GM19035 (cell line): ENCODE measurements at regions not wholly inside any gene's neighbourhood (a gene's known extent, or its start where the extent isn't known, plus 50 kb on each side); places are given as distances from the start of the nearest gene placed in this dataset.

Experiments used
- ATAC-seq: cut with Tn5 transposase; IDR thresholded peaks from one replicate; pipeline ENCODE4 v1.9.1; 2021; ENCODE audit not compliant: unreplicated experiment

DNA sequence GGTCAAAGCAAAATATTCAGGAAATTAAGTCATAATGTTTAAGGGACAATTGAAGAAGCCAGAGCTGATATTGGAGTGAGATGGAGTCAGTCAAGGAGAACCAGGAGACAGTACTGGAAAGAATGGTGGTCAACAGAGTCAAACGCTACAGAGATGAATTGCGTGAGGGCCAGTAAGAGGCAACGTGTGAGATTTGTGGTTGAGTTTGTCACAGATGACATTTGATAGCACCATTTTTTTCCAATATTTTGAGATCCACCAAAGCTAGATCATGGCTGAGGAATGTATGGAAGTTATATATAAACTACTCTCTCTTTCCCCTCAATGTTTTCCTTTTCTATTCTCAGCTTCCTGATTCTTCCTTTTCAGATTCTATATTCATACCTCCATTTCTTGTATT lies 375.1 kb upstream of the ROBO2 start:
- ATAC-seq: no peak

DNA sequence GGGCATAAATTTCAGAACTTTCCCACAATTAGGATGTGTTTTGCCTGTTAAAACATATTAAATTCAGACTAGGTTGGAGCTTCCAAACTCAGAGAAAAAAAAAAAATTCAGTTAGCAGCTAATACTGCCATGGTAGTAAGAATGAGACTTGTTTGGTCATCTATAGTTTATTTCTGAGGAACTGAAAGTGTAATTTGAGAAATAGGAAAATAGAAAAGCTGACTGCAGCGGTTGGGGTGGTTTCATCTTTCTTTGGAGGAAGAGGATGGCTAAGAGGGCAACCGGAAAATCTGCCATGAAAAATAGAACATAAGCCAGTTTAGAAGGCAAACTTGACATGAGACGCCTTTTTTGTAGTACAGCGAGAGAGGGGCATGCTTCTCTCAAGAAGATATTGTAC lies 371.2 kb upstream of the ROBO2 start:
- no peak for ATAC-seq

DNA sequence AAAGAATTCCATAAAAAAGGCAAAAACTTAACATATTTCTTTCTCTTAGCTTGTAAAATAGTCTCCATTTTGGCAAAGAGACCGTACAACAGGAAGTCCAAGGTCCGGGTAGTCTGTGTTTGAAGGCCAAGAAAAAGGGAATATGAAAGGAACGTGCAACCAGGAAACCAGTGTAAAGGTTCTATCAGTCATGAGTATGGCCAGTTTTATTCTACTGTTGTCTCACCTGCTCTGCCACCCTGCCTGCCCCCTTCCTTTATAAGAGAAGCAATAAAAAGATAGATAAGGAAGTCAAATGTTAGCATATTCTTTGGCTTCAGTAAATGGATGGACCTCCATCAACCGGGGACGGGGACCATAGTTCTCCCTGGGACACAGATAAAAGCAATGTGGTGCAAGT lies 370.6 kb upstream of the ROBO2 start:
- no peak for ATAC-seq

DNA sequence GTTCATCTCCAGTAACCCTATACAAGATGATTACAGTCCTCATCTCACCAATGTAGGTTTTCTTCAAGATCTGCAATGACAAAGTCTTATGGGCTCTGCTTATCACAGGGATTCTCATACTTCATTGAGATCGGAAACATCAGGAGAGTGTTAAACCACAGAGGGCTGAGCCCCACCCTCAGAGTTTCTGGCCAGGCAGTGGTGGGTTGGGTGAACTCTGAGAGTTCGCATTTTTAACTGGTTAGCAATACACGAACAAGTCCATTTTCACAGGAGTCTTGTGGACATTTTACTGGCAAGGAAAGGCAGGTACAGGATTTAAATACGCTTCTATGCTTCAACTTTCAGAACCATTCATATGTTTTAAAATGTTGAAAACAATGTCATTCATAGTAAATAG lies 366.7 kb upstream of the ROBO2 start:
- ATAC-seq: no peak

DNA sequence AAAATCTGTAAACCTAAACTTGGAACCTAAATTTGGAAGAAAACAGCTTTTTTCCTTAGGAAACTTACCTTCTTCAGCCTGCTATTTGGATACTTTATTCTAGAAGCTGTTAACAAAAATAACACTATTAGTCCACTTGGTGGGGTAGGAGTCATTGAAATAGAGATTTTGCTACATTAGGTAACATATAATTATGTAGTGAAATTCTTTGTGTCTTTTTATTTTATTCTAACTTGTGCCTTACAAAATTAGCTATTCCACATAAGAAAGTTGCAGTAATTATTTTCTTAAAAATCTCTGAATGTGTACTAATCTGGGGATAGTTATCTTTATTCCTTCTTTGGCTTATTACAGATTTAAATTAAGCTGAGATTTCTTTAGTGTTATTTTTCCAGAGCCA lies 360.4 kb upstream of the ROBO2 start:
- ATAC-seq: no peak

DNA sequence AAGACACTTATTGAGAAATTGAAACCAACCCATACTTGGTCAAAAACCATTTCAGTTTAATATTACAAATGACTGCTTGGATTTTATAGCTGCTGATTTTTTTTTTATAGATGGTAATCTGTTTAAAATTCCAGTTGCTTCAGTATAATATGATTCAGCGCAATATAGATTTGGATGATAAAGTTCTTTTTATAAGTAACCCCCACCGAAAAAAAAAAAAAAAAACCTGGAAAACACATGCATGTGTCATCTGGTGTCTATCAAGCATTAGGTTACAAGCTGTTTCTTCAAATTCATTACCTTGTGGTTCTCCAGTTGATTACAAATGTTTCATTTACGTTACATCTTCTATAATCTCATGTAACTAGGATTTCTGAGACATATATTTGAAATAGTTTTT lies 356.6 kb upstream of the ROBO2 start:
- ATAC-seq: no peak

DNA sequence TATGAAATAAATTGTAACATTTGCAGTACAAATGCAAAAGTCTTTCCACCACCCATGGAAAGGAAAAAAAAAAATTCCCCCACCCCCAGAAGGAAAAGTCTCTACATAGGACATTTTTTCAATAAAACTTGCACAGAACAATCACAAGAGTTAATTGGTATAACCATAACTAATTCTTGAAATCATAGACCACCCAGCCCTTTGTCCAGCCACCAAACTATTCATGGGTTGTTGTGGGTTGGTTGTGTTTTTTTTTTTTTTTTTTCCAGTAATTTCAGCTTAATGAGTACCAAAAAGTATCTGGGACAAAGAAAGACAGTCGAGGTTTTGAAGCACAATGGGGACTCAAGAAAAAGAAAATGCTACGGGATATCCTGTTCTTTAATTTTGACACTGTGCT lies 355.0 kb upstream of the ROBO2 start:
- no peak for ATAC-seq

DNA sequence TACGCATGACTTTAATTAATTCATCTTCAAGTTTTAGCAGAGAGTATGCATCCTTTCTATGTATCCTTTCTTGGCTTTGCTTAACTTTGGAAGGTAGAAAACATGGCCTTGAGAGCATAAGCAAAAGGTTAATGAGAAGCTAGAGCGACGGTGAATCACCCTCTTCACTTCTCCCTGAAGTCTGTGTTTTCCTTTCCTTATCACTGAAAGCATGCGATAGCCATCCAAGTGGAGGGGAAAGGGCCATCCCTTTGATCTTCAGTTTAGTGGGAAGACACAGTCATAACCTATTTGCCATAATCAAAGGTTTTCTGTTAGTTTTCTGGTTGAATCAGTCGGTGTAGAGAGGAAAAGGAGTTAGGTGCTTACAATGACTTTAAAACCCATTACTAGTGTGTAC lies 354.0 kb upstream of the ROBO2 start:
- no peak for ATAC-seq

DNA sequence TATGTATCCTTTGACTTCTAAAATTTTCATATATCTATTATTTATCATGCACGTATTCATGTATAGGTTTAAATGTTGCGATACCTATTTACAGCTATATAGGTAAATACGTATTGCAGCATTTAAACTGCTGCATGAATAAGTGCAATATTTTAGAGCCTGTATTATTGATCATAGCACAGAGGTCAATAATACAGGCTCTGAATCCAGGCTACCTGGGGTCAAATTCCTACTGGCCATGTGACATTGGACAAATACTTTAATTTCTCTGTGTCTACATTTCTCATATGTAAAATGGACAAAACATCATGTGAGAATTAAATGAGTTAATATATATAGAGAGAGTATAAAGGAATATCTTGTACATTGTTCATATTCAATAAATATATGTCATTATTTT lies 352.9 kb upstream of the ROBO2 start:
- ATAC-seq: no peak

DNA sequence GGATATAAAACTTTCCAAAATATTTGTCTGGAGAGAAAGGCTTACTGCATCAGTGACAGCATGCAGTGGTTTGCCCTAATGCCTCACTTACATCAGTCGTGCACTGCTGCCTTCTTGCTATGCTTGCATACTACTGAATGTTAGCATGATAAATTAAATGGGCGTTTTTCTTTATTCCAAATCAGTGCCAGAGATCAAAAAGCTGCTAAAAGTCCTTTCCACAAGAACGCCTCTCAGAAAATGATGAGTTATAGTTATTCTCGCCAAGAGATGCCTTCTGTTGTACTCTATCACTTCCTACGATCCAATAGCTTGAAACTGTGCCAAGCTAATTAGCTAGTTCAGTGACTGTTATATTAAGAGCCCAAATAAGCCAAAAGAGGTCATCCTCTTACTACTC lies 345.8 kb upstream of the ROBO2 start:
- ATAC-seq: no peak

DNA sequence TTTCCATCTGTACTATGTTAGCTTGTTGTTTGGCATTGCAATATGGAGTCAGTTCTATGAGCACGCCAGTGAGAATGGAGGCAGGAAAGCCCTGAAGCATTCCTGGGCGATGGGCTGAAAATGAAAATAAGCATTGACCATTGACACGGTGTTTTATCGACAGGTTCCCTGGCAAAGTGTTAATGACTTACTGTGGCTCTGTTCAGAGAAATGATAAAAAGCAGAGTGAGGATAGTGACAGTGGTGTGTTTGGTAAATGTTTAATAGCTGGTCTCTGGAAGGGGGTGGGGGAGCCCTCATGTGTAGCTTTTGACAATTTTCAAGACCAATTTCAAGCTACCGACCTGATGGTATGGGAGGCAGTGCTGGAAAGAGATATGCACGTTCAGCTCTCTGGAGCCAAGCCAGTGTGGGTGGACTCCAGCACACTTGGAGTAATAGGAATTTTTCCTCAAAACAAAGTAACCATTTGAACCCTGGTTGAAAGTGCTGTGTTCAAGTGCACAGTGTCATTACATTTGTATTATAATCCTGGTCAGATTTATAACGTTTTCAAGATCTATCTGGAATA lies 341.7 kb upstream of the ROBO2 start:
- no peak for ATAC-seq

DNA sequence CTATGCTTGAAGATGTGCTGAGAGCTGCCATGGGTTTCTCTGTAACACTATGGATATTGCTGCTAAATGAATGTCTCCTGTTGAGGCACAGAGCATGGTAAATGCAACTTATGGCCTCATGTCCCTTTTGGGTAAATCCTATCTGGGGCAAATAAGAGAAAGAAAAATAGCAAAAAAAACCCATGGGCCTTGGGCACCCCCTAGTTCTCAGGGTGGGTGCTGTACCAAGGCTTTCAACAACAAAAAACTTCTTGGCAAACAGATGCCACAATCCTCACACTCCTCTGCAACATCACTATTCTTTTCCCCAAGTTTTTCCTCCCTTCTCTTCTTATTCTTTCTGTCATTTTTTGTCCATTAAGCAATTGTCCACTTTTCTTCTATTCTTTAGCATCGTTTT lies 340.1 kb upstream of the ROBO2 start:
- no peak for ATAC-seq

DNA sequence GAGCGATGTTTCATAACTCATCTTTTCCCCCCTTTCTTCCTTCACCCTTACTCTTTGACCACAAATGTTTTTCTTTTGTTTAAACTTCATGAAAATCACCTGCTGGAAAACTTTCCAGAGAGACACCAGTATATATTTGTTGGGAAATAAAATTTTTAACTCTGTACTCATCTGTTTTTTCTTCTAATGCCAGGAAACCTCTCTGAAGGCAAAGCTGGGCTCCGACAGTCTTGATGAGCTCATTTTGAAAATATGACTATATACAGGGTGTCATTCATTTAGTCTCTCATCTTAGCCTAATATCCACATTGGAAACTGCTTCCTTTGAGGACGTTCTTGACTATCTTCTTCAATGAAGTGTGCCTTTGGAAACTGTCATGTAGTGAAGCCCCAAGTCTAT lies 339.6 kb upstream of the ROBO2 start:
- no peak for ATAC-seq

DNA sequence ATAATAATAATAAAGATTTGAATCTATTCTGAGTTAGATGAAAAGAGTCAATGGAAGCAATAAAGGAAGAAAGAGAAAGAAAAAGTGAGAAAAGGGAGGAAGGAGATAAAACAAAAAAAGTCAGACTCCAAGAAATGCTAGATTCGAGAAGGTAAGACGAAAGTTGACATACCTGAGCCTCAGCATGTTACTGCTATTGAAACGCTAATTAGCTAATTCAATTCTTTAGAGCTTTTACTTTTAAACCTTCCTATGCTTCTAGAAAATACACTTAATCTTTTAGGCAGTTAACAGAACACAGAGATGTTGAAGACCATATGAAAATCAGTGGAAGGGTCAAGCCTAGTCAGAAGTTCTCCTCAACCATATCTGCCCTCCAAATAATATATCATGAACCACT lies 337.2 kb upstream of the ROBO2 start:
- no peak for ATAC-seq

DNA sequence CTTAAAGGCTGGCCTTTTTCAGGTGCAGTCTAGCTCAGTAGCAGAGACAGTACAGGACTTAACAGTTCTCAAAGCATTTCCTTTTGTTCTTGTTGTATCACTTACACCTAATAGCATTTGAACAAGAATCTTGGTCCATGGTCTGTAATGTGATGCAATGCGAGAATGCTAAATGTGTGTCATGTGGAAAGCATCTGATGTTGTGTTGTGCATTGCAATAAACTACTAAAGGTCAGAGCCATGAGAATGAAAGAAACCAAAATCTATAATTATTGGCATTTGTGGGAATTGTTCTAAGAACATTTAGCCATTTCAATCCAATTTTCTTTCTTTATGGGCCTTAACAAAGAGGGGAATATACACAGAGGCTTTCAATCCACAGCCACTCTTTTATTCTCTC lies 324.5 kb upstream of the ROBO2 start:
- no peak for ATAC-seq

DNA sequence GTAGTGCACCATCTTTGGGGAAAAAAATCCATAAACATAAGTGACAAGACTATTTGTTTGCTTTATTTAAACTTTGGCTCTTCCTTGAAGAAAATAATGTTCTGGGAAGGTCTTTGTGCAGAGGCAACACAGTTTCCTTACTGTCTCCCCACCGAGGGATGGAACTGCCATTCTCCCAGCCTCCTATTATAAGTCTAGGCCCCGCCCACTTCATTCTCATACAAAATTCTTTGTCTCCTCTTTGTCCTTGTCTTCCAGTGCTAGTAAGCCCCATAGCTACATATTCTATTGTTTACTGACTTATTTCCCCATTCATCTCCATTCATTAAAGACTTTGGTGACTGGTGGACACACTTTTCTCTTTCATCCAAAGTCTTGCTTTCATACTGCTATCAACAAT lies 316.5 kb upstream of the ROBO2 start:
- no peak for ATAC-seq

DNA sequence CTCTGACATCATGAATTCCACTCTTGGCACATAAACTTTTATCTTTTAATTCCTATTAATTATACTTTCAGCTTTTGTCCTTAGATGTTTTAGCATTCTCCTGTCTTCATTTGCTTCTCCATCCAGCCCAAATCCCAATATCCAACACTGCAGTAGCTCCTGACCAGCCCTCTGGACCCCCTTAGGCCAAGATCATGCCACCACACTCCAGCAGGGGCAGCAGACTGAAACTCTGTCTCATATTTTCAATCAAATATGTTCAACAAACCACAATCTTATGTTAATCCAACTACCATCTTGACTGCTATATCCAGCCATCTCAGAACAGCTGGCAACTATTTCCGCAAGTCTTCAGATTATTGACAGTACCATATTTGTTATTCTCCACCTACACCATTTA lies 315.8 kb upstream of the ROBO2 start:
- no peak for ATAC-seq

DNA sequence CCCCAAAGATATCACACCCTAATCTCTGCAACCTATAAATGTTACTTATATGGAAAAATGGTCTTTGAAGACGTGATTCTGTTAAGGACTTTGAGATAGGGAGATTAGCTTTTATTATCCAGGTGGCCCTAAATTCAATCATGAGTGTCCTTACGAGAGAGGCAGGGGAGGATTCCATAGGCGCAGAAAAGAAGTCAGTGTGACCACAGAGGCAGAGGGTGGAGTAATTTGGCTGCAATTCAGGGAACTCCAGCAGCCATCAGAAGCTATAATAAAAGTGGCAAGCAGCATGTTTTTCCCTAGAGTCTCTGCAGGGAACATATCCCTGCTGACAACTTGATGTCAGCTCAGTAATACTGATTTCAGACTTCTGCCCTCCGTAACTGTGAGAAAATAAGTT lies 315.2 kb upstream of the ROBO2 start:
- no peak for ATAC-seq

DNA sequence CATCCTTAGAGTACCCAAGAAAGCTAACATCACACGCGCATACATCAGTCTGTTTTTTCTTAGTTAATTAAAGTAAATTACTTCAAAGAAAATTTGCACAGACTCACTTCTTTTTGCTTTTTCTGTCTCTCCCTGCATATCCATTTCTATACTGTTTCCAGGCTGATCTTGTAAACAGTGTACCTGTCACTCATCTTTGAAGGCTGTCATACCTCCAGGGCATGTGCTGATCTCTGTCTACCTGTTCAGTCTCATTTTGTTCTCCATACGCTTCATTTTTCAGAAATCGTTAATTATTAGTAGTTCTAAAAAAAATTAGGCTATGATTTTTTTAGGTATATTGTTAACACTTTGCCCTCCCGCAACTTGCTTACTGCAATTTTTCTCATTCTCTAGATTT lies 313.9 kb upstream of the ROBO2 start:
- ATAC-seq: no peak

DNA sequence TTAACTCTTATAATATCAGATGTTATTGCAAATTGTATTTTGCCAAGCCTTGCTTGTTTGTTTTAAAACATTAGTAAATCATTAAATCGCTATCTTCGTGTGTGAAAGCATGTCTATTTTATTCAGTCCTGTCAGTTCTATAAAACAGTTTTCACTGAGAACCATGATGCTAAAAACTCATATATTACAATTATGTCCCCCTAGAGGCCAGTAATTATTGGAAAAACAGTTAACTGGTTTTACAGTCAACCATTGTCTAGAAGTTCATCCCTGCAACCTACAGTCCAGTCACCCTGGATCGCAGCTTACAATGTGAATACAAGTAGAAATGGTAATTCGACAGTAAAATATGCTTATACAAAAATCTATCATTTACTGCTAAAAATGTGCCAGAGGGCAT lies 311.5 kb upstream of the ROBO2 start:
- ATAC-seq: no peak

DNA sequence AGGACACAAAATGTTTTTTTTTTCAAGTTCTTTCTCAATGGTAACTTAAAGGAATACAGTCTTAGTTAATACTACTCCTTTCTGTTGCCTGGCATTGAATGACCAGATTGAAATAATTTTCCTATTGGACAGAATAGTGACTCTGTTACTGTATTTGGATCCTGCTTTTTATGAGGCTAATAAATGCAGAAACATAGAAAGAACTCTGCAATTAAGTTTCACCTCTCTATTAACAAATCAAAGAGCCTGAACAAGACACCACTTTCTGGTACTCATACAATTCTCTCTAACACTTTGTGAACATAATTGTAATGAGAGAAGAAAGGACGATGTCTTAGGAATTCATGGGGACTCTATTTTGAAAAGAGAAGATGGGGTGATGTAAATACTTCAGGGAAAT lies 308.4 kb upstream of the ROBO2 start:
- no peak for ATAC-seq

DNA sequence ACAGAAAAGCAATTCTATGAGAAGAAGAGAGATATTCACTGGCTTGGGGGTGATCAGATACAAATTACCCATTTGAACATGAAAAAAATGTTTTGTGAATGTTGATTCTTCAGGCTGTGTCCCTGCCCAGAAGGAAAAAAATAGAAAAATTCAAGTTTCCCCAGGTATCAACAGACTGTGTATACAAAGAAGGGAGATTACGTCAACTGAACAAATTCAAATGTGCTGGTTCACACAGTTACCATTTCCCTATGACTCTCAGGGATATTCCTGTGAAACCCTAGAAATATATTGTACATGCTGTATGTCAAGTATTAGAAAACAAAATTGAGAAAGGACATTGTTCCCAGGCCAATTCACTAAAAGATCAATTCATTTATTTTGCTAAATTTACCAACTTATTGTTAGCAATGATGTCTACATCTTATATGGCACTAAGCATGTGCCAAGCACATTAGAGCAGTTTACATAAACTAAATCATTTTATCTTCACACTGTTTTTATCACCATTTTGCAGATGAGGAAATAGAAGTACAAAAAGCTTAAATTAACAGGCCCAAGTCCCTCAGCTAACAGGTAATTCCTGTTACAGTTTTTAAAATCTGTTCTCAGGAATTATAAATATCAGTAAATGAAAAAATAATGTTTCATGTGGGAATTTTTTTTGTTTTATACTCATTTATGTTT lies 306.7 kb upstream of the ROBO2 start:
- no peak for ATAC-seq

DNA sequence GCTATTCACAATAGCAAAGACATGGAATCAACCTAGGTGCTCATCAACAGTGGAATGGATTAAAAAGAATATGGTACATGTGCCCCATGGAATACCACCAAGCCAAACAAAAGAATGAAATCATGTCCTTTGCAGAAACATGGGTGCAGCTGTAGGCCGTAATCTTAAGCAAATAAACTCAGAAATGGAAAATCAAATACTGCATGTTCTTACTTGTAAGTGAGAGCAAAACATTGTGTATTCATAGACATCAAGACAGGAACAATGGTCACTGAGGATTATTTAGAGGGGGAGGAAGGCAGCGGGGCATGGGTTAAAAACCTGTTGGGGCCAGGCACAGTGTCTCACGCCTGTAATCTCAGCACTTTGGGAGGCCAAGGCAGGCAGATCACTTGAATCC lies 304.7 kb upstream of the ROBO2 start:
- no peak for ATAC-seq
